ENCODE measurements at regions not wholly inside any gene's neighbourhood (a gene's known extent, or its start where the extent isn't known, plus 50 kb on each side); places are given as distances from the start of the nearest gene placed in this dataset.

DNA sequence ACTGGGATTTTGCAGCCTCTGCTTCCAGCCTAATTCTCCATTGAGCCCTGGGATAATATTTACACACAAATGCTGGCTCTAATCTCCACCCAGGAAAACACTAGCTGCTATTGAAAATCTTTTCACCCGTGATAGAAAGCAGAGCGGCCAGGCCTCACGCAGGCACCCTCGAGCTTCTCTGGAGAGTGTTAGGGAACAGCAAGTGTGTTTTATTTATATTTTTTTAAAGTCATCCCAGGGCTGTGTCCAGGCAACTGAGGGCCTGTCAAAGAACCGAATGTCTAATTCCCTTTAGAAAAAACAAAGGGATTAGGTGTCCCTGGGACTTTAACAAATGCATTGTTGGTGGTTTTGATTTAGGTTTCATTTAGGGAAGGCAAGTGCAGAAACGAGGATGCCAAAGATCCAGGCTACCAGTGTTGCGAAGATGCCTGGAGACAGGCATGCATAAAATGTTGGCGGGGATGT, 51.2 kb upstream of the SPRY4 start (continued):
- TF ChIP-seq ZNF207 (IDR thresholded peaks at IDR 0.05; ENCODE audit: borderline replicate concordance) (no peak), NFIC (IDR thresholded peaks at IDR 0.05; ENCODE audit: low read depth, low read length) (no peak), BCL11A (IDR thresholded peaks at IDR 0.05; ENCODE audit: low read depth, low read length) (no peak), RCOR1 (conservative IDR thresholded peaks at IDR 0.05; ENCODE audit: low read depth, low read length) (no peak)

Measured in GM12878 (cell line).